ENCODE measurements at regions not wholly inside any gene's neighbourhood (a gene's known extent, or its start where the extent isn't known, plus 50 kb on each side); places are given as distances from the start of the nearest gene placed in this dataset.

- TF ChIP-seq CTCF (IDR thresholded peaks at IDR 0.05 in 2 of 3, conservative IDR thresholded peaks at IDR 0.05 in 1 of 3; ENCODE audit: borderline replicate concordance in 1 of 3, insufficient read depth in 1 of 3, low read depth in 2 of 3, low read length in 2 of 3) (no peak), EZH2 (IDR thresholded peaks at IDR 0.05) (no peak), YY1 (IDR thresholded peaks at IDR 0.05; ENCODE audit: extremely low read depth, insufficient replicate concordance, low read depth, low read length) (no peak), ATF3 (IDR thresholded peaks at IDR 0.05) (no peak), POLR2A (IDR thresholded peaks at IDR 0.05; ENCODE audit: borderline replicate concordance, extremely low read depth, insufficient read depth, insufficient read length) (no peak), FOSL1 (IDR thresholded peaks at IDR 0.05; ENCODE audit: low read depth) (no peak), POLR2AphosphoS5 (IDR thresholded peaks at IDR 0.05; ENCODE audit: low read depth, low read length) (no peak), SP1 (IDR thresholded peaks at IDR 0.05; ENCODE audit: low read depth) (no peak), CEBPB (IDR thresholded peaks at IDR 0.05; ENCODE audit: low read depth) (no peak)
Measured at GRCh38 chr10:94103801-94104221, 110.1 kb downstream of the PLCE1 start.
